Stimulated activated CD8-positive, alpha-beta memory T cell treated with anti-CD3 and anti-CD28 coated beads, Interleukin-2, amount 100 ng/mL, for 1 hour (primary cell): ENCODE measurements at regions not wholly inside any gene's neighbourhood (a gene's known extent, or its start where the extent isn't known, plus 50 kb on each side); places are given as distances from the start of the nearest gene placed in this dataset.
"Not testable (repeated sequence)": the region's sequence is repeated elsewhere in the genome, so short reads cannot be mapped to it uniquely, and the experiment has no call there.

Experiments used
- DNase-seq, 2 donors: peaks; one replicate each; pipeline ENCODE4 v3.0.0-alpha.2; 2020; ENCODE audit warnings: low read depth in 2 of 2

- no peak for DNase-seq
Measured at GRCh38 chr14:66268802-66269334, 217.3 kb upstream of the CCDC196 start.

DNA sequence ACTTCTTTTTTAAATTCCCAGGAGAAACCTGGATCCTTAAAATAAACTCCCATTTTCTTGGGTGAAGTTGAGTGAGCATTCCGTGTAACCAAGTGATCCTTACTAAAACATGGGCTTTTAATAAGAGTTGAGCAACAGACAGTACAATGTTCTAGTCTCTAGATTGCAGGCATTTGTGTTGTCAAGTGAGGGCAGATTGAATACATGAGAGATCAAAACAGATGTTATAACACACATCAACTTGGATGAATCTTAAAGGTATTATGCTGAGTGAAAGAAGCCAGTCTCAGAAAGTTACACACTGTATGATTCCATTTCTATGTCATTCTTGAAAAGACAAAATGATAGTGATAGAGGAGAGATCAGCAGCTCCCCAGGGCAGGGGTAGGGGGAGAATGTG lies 213.9 kb upstream of the CCDC196 start:
- DNase-seq = no peak

- no peak for DNase-seq
Measured at GRCh38 chr14:66273261-66273832, 212.8 kb upstream of the CCDC196 start.

GRCh38 chr14:66278418-66278817 lies 207.8 kb upstream of the CCDC196 start:
- not testable (repeated sequence) for DNase-seq

GRCh38 chr14:66281036-66281776 lies 205.0 kb upstream of the CCDC196 start:
- DNase-seq = no peak

GRCh38 chr14:66284346-66284745 lies 201.8 kb upstream of the CCDC196 start:
- DNase-seq = no peak

GRCh38 chr14:66288511-66288910 lies 197.7 kb upstream of the CCDC196 start:
- DNase-seq = no peak

DNA sequence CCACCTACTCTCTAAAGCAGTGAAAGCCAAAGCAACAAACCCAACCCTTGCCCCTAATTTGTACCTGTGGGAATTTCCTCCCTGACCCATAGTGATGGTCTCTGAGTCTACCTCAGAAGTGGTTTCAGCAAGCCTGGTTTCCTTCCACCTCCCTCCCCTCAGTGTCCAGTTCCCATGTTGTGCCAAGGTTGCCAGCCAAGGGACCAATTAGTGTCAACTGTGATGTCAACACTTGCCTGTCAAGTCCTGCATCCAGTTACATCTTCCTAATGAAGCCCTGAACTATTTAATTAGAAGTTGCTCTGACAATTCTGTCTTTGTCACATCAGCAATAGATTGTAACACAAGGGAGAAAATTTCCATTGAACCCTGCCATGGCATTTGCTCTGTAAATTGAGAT lies 194.4 kb upstream of the CCDC196 start:
- DNase-seq = no peak

DNA sequence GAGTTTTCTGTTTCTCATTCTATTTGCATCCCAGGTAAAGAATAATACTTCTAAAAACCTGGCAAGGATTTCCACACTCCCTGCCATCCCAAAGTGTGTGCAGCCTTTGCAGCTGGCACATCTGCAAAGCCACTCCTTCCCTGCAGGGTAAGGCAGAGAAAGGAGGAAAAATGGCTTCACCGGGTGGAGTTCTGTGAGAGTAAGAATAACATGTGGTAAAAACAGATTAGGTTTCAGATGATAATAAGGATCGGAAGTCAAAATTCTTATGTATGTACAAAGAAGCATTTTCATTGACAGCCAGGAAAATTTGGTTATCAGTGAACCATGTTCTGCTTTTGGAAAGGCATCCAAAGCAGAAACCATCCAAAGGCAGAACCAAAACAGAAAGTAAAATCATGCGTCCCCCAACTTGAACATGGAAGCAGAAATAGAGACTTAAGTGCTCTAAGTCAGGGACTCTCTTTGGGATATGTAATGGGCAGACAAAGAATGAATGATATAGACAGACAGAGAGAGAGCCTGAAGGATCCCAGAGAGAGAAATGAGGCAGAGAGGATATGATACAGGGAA lies 192.6 kb upstream of the CCDC196 start:
- no peak for DNase-seq

DNA sequence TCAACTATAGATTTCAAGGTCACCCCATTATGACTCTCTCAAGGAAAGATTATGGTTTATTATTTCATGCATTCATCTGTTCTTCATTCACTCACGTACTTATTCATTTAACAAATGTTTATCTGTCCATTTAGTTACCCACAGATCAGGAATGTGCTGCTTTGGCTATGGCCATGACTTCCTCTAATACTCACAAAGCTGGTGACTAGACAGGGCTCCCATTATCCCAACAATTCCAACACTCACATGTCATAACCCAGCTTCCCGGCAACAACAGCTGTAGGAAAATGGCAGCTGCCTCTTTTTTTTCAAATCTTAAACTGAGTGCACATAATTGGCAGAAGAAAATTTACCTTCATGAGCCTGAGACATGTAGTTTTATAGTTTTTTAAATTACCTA lies 190.8 kb upstream of the CCDC196 start:
- no peak for DNase-seq

- no peak for DNase-seq
Measured at GRCh38 chr14:66300886-66301285, 185.3 kb upstream of the CCDC196 start.

DNA sequence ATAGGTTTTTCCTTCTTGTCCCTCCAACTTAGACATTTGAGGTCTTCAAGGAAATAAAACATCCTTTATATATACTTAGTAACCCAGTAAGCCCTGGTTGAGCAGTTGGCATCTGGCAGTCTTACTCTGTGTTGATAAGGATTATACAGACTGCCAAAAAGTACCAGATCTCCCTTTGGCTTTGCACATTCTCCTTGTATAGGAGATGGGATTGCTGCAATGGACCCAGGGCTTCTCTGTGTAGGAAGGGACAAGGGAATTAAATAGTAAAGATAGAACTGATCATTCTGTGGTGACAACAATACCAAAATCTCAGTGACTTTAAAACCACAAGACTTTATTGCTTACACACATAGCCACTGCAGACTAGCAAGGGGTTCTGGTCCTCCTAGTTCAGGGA lies 180.1 kb upstream of the CCDC196 start:
- DNase-seq = no peak

- DNase-seq = no peak
Measured at GRCh38 chr14:66311058-66311457, 175.1 kb upstream of the CCDC196 start.

GRCh38 chr14:66311990-66312389 lies 174.2 kb upstream of the CCDC196 start:
- DNase-seq = no peak

GRCh38 chr14:66312451-66312850 lies 173.7 kb upstream of the CCDC196 start:
- DNase-seq = no peak

DNA sequence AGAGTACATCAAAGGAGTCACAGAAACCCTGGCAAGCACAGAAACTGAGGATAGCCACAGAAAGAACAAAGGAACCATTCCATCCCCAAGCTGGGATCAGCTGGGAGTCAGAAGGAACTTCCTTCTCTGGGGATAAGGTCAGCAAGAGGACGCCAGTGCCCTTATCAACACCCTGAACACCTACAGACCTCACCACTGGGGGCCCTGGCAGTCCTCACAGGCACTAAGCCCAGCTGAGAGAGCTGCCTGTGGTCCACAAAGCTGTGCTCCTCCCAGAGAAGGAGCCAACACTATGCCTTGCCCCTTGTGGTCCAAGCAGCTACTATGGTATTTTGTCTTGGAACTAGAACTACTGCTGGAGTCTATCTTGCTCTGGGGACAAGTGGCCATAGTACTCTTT lies 171.1 kb upstream of the CCDC196 start:
- no peak for DNase-seq

GRCh38 chr14:66315548-66315947 lies 170.6 kb upstream of the CCDC196 start:
- DNase-seq = no peak

- no peak for DNase-seq
Measured at GRCh38 chr14:66322564-66322963, 163.6 kb upstream of the CCDC196 start.

GRCh38 chr14:66330228-66330627 lies 155.9 kb upstream of the CCDC196 start:
- DNase-seq = no peak

- DNase-seq = no peak
Measured at GRCh38 chr14:66330916-66331315, 155.3 kb upstream of the CCDC196 start.

GRCh38 chr14:66333293-66333692 lies 152.9 kb upstream of the CCDC196 start:
- not testable (repeated sequence) for DNase-seq

DNA sequence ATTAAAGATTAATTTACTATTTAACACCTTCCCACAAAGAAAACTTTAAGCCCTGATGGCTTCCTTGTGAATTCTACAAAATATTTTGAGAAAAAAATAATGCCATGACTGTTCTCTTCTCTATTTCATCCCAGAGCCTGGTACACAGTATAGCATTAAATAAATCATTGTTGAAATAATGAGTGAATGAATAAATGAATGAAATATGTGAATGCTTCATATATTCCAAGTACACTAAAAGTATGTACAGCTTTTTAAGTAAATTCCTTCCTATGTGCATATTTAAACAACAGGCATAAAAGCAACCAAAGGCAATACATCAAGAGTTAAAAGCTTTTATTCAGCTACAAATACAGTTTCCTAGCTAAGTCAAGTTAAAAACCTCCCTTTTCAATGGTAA lies 144.9 kb upstream of the CCDC196 start:
- no peak for DNase-seq

GRCh38 chr14:66345986-66346385 lies 140.2 kb upstream of the CCDC196 start:
- DNase-seq = no peak
